Ascending aorta (tissue), 2 donors: ENCODE measurements at regions not wholly inside any gene's neighbourhood (a gene's known extent, or its start where the extent isn't known, plus 50 kb on each side); places are given as distances from the start of the nearest gene placed in this dataset.
"Not testable (repeated sequence)": the region's sequence is repeated elsewhere in the genome, so short reads cannot be mapped to it uniquely, and the experiment has no call there.

ENCODE experiments used
- DNase-seq, 2 donors: peaks; one replicate each; pipeline ENCODE4 v3.0.0-alpha.2; 2019; ENCODE audit warnings: low spot score in 2 of 2
- H3K27ac ChIP-seq, 2 donors: fragments of 200-600 bp; sonication (generic); one replicate each; pipeline ENCODE4 v1.5.1; 2016 to 2017; ENCODE audit warnings: mild to moderate bottlenecking in 1 of 2
- H3K27me3 ChIP-seq: fragments of 200-600 bp; sonication (generic); one replicate; pipeline ENCODE4 v1.5.1; 2017
- H3K36me3 ChIP-seq, 2 donors: fragments of 200-600 bp; sonication (generic); one replicate each; pipeline ENCODE4 v1.5.1; 2016
- H3K4me1 ChIP-seq, 2 donors: fragments of 200-600 bp; sonication (generic); one replicate each; pipeline ENCODE4 v1.5.1; 2016 to 2017; ENCODE audit warnings: mild to moderate bottlenecking in 1 of 2
- H3K4me3 ChIP-seq, 2 donors: fragments of 200-600 bp; sonication (generic); one replicate each; pipeline ENCODE4 v1.5.1; 2016 to 2017; ENCODE audit warnings: mild to moderate bottlenecking in 1 of 2
- H3K9me3 ChIP-seq, 2 donors: fragments of 200-600 bp; sonication (generic); one replicate each; pipeline ENCODE4 v1.5.1; 2016
- CTCF ChIP-seq, 3 experiments: fragments of 200-600 bp in 2 of 3; fragments of 450-650 bp in 1 of 3; sonication (generic) in 2 of 3; IDR thresholded peaks; one replicate each; pipeline ENCODE4 v1.5.1; 2016 to 2019; ENCODE audit warnings: antibody characterized with exemption in 3 of 3, mild to moderate bottlenecking in 1 of 3, moderate library complexity in 1 of 3
- intact Hi-C: fragments of 100-400 bp; cut with DNase I; formaldehyde crosslinking; loops from one replicate; pipeline ENCODE4 v1.15.1; 2023

DNA sequence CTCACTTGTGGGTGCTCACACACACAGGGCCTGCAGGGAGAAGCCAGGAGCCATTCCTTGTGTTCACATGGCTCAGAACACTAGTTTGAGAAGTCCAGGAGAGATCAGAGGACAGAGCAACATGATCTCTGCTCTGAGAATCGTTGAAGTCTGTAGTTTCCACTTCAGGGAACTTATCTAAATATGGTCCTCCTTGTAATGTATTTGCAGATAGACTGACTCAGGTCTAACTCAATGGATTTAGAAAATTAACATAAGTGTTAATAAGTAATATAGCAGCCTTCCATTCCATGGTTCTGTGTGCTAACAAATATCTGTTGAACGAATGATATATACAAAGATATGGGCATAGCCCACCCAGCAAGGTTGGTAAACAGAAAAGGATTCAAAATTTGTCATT is 119.8 kb upstream of the STARD13 start:
- intact Hi-C loops: no loop called here
- H3K4me1 ChIP-seq: no peaks in the 10 kb centered on the region

DNA sequence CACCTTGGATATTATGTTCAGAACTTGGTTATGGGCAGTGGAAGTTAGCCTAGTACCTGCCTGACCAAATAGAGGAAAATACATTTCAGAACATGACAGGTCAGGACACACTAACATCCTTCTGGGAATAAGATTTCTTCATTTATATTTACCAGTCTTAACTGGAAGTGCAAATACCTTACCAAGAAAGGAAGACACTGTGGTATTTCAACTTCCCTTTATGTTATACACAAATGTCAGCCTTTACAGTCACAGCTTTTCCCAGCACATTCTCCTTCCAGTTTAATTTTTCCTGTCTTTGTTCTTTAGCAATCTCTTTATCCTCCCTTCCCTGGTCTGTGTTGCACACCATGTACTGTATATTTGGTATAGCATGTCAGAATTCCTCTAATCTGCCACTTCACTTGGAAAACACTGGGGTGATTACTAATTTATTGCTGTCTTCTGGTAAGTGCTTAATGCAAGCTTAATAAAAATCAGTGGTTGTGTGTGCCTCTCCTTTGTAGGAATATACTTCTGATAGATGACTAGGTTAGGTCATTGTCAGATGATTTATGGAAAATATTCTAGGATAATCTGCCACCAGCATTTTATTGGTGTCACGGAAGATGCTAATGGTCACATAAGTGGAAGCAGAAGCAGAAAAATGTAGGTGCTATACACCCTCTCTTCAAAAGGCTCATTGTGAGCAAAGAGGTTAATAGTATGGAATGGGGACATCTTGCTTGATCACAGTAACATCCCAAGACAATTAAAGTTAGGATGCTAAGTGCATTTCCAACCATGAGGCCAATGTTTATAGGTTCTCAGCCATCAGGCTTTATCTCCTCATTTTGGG is 124.3 kb upstream of the STARD13 start:
- no peaks in the 10 kb centered on the region for H3K27me3 ChIP-seq
- no peak overlapping the region for H3K4me3 ChIP-seq
- H3K4me1 ChIP-seq: no peaks in the 10 kb centered on the region
- intact Hi-C loops: no loop called here
- no peaks in the 10 kb centered on the region for H3K9me3 ChIP-seq
- no peak for DNase-seq
- no peak overlapping the region for H3K27ac ChIP-seq
- H3K36me3 ChIP-seq: no peaks in the 10 kb centered on the region
- TF ChIP-seq CTCF (IDR thresholded peaks at IDR 0.05): no peak

More for the DNA sequence above, 119.8 kb upstream of the STARD13 start:
- Histone ChIP-seq H3K4me3 (no peak overlapping the region), H3K27ac (no peak overlapping the region), H3K36me3 (no peaks in the 10 kb centered on the region), H3K27me3 (no peaks in the 10 kb centered on the region), H3K9me3 (no peaks in the 10 kb centered on the region)
- no peak for TF ChIP-seq CTCF (IDR thresholded peaks at IDR 0.05)
- no peak for DNase-seq

DNA sequence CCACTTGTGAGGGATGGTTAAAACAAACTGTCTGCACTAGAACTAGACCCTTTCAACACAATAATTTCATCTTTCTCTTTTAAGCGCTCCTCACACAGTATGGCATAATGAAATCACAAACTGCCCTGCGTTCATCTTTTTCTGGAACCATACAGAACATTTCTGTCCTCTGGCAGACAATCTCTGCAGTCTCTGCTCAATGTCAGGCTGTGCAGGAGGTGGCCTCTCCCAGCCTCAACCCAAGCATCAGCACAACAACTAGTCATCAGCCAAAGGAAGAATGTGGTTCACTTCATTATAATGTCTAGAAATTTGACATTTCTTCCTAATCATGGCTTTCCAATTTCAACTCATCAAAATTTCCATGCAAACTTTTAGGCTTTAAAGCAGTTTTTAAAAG is 125.1 kb upstream of the STARD13 start:
- no peaks in the 10 kb centered on the region for H3K9me3 ChIP-seq
- H3K27ac ChIP-seq: no peak overlapping the region
- no peak for DNase-seq
- intact Hi-C loops: no loop called here
- no peak for TF ChIP-seq CTCF (IDR thresholded peaks at IDR 0.05)
- H3K4me1 ChIP-seq: no peaks in the 10 kb centered on the region
- H3K36me3 ChIP-seq: no peaks in the 10 kb centered on the region
- H3K27me3 ChIP-seq: no peaks in the 10 kb centered on the region
- no peak overlapping the region for H3K4me3 ChIP-seq

GRCh38 chr13:33411312-33411711 is 125.8 kb upstream of the STARD13 start:
- Histone ChIP-seq H3K27ac (no peak overlapping the region), H3K9me3 (no peaks in the 10 kb centered on the region), H3K4me1 (no peaks in the 10 kb centered on the region), H3K36me3 (no peaks in the 10 kb centered on the region), H3K27me3 (no peaks in the 10 kb centered on the region), H3K4me3 (no peak overlapping the region)
- intact Hi-C loops: no loop called here
- DNase-seq: no peak
- TF ChIP-seq CTCF (IDR thresholded peaks at IDR 0.05): no peak

- Histone ChIP-seq H3K36me3 (no peaks in the 10 kb centered on the region), H3K4me3 (no peak overlapping the region), H3K4me1 (no peaks in the 10 kb centered on the region), H3K9me3 (no peaks in the 10 kb centered on the region), H3K27me3 (no peaks in the 10 kb centered on the region), H3K27ac (no peak overlapping the region)
- no peak for TF ChIP-seq CTCF (IDR thresholded peaks at IDR 0.05)
- intact Hi-C loops: no loop called here
- DNase-seq: no peak
Observed at GRCh38 chr13:33415822-33416221, 130.3 kb upstream of the STARD13 start.

DNA sequence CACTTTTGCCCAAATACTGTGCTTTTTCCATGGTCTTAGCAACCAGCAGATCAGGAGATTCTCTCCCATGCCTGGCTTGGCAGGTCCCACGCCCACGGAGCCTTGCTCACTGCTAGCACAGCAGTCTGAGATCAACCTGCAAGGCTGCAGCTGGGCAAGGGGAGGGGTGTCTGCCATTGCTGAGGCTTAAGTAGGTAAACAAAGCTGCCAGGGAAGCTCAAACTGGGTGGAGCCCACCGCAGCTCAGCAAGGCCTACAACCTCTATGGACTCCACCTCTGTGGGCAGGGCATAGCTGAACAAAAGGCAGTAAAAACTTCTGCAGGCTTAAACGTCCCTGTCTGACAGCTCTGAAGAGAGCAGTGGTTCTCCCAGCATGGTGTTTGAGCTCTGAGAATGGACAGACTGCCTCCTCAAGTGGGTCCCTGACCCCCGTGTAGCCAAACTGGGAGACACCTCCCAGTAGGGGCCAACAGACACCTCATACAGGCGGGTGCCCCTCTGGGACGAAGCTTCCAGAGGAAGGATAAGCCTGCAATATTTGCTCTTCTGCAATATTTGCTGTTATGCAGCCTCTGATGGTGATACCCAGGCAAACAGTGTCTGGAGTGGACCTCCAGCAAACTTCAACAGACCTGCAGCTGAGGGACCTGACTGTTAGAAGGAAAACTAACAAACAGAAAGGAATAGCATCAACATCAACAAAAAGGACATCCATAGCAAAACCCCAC is 132.8 kb upstream of the STARD13 start:
- intact Hi-C loops, H3K4me1 ChIP-seq, H3K27me3 ChIP-seq, H3K36me3 ChIP-seq, H3K27ac ChIP-seq, H3K9me3 ChIP-seq, H3K4me3 ChIP-seq, DNase-seq: not testable (repeated sequence)

DNA sequence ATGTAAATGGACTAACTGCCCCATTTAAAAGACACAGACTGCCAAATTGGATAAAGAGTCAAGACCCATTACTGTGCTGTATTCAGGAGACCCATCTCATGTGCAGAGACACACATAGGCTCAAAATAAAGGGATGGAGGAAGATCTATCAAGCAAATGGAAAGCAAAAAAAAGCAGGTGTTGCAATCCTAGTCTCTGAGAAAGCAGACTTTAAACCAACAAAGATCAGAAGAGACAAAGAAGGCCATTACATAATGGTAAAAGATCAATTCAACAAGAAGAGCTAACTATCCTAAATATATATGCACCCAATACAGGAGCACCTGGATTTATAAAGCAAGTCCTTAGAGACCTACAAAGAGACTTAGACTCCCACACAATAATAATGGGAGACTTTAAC is 134.6 kb upstream of the STARD13 start:
- intact Hi-C loops, H3K4me1 ChIP-seq, H3K27me3 ChIP-seq, H3K9me3 ChIP-seq, H3K36me3 ChIP-seq, DNase-seq, H3K4me3 ChIP-seq: not testable (repeated sequence)
- peak overlapping the region in 1 of 2 donors; percentile 50 for H3K27ac ChIP-seq
